NAMALWA (cell line): ENCODE measurements at regions not wholly inside any gene's neighbourhood (a gene's known extent, or its start where the extent isn't known, plus 50 kb on each side); places are given as distances from the start of the nearest gene placed in this dataset.
"Not testable (repeated sequence)": the region's sequence is repeated elsewhere in the genome, so short reads cannot be mapped to it uniquely, and the experiment has no call there.

Source experiments
- DNase-seq: peaks from one replicate; pipeline ENCODE4 v3.0.0-alpha.2; 2015; ENCODE audit warnings: low spot score

DNA sequence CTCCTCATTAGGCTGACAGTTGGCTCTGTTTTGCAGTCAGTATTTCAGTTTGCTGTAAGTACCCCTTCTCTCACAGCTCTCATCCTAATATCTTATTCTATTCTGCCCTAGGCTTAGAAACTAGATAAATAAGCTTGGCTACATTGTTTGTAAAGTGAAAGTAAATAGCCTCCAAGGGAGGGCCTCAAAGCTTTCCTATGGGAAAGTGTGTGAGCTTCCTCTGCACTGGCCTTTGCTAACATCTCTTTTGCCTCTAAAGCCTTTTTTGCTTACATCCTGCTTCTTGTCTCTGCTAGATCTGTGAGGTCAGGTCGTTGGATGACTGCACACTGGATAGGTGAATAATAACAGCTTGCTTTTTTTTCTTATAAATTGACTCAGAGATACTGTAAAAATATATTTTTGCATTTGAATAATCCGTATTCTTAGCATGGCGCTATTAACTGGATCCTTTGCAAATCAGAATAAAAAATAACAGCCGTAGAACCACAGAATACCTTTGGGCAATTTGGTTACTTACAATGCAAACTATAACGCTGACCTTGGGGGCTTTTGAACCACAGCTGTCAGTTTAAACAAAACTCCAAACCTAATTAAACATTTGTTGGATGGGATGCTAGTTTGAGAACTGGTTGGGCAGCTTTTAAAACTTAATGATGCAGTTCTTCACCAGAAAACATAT lies 55.1 kb downstream of the TTC6 start:
- no peak for DNase-seq

DNA sequence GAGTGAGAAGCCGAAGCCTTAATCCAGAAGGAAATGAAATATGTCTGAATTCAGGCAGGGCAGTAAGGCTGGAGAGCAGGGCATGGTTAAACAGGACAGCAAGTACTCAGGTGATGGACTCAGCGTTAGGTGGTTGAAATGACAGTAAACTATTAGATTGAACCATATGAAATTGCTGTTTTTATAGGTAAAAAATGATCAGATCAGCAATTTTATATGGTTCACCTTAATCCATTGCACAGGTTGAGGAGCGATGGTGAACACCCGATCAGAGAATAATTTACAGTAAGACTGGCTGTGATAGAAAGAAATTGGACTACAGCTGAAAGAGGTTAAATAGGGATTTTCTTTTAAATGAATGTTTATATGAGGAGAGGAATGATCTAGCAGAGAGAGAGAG lies 56.6 kb downstream of the TTC6 start:
- no peak for DNase-seq

DNA sequence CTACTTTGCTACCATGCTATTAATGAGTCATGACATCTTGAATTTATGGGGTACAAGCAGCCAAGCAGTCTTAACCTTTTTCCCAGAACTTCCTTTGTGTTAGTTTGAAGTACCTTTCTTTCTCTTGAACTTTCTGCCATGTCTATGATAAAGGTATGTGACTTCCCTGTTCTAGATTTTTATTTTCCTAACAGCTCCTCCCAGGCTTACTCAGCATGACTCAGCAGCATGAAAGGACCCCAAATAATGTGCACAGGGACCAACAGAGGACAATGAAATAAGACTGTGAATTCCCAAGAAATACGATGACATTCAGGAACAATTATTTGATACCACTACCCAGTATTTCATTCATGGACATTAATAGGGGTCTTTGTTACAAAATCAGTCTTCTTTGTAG lies 60.0 kb downstream of the TTC6 start:
- no peak for DNase-seq

DNA sequence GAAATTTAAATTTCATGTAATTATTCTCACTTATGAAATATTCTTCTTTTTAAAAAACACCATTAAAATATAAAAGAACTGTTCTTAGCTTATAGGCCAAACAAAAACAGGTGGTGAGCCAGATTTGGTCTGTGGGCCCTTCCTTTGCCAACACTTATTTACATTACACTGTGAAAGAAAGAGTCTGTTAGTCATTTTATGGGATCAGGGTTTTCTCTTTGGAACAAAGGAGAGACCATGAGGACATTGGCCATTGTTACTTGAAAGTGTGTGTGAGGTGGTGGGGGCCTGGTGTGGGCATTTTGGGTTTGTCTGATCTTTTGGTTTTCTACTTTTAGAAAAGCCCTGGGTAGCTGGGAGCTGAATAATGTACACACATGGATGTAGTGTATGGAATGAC lies 62.7 kb downstream of the TTC6 start:
- DNase-seq, result no peak

DNA sequence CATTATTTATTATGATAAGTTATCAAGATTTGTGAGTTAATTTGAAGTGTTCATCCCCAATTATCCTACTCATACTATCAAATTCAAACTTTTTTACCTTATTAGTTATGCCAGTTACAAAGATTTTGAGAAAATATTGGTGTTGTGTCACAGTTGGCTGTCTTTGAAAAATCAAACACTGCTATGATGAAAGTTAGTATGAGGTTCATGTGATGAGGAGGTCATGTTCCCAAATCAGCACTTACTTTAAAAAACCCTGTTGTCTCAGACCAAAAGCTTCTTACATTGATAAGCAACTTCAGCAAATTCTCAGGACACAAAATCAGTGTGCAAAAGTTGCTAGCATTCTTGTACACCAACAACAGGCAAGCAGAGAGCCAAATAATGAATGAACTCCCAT lies 68.1 kb downstream of the TTC6 start:
- DNase-seq, result no peak

DNA sequence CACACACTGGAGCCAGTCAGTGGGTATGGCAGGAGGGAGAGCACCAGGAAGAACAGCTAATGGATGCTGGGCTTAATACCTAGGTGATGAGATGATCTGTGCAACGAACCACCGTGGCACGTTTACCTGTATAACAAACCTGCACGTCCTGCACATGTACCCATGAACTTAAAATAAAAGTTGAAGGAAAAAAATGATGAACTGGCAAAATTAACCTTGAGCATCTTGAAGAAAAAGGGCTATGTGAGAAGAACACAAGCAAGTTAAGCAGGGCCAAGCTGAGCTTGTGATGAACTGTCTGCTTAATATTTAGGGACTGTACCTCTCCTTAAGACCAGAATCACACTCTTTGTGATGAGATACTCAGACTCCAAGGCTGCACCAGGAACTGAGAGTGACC lies 70.0 kb downstream of the TTC6 start:
- DNase-seq, result no peak

DNA sequence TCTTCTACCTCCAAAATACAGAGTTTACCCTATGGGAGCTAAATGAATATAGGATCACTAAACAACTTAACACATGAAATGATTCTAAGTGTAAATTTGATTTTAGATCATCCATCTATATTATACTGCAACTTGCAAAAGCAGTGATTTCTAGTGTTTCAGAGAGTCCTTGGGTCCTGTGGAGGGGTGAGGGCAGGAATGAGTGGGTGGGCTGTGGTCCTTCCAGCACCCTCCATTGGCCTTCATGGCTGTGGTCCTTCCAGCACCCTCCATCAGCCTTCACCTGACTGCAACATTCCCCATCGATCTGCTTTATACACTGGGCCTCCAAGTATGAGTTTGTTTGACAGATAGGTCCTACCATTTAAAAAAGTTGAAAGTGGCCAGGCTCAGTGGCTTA lies 70.5 kb downstream of the TTC6 start:
- no peak for DNase-seq

DNA sequence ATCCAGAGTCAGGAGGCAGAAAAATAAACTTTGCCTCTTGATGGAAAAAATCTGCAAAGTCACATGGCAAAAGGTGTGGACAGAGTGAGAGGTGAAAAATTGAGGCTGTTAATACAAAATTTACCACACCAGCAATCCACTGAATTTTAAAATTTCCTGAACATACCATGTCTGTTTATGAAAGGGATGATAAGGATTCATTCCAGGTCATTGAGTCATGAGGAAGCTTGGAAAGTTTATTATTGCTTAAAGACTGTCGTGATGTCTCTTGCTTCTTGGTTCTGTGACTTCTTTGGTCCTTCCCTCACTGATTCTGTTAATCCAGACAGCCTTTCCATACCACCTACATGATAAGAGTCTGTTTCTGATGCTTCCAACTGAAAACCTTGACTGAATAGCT lies 73.2 kb downstream of the TTC6 start:
- DNase-seq, result no peak

DNA sequence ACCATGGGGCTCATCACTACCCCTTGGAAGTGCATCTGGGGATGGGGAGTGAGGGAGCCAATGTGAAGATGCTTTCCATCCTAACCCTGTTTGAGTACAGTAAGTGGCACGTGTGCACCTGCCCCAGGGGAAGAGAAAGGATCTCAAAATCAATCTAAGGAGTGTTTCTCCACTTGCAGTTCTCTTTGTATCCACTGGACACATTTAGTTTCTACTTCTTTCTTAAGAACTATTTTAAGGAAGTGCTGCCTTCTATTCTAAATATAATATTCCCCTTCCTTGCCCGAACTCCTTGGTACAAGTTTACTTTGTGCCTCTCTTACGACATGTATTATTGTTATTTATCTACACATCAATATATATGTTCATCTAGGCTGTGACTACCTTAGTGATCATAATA lies 73.8 kb downstream of the TTC6 start:
- DNase-seq, result no peak

DNA sequence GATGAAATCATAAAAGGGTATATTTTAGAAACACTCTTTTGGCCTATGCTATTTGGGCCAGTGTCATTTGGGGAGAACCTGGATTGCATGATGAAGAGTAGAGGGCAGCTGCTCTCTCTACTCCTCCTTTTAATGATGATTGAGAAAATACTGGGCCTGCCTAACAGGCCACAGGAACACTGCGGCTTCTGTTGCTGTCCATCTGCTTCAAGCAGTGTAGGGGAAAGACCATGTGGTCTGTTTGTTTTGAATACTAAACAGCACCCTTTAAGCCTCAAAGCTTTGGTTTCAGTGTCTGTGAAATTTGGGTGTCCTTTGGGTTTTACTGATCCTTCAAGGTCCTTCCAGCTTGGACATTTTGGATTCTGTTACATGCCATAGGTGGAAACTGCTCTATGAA lies 78.0 kb downstream of the TTC6 start:
- DNase-seq, result no peak

DNA sequence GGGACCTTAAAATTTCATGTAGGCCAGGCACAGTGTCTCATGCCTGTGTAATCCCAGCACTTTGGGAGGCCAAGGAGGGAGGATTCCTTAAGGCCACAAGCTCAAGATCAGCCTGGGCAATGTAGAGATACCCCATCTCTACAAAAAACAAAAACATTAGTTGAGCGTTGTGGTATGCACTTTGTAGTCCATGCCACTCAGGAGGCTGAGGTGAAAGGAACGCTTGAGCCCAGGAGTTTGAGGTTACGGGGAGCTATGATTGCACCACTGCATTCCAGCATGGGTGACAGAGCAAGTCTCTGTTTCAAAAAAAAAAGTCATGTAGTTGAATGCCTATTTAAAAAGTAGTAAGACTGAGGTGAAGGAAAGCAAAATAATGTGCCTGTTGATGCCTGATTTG lies 83.5 kb downstream of the TTC6 start:
- DNase-seq, result no peak

DNA sequence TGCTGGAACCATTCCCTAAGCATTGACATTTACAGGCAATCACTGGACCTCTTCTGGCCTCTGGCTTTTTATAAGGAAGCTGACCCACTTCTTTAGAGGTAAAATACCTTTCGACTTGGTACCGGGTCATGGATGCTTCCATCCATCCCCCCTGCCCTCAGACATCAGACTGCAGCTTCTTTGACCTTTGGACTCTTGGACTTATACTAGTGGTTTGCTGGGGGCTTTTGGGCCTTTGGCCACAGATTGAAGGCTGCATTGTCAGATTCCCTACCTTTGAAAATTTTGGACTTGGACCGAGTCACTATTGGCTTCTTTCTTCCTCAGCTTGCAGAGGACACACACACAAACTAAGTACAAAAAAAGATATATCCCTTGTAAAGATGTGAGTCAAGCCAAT lies 86.1 kb downstream of the TTC6 start:
- DNase-seq, result no peak

DNA sequence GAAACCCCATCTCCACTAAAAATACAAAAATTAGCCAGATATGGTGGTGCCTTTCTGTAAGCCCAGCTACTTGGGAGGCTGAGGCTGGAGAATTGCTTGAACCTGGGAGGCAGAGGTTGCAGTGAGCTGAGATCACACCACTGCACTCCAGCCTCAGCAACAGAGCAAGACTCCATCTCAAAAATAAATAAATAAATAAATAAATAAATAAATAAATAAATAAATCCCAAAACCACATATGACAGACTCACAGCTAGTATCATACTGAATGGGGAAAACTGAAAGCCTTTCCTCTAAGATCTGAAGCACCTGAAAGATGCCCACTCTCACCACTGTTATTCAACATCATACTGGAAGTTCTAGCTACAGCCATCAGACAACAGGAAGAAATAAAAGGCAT lies 97.3 kb downstream of the TTC6 start:
- DNase-seq, result not testable (repeated sequence)

DNA sequence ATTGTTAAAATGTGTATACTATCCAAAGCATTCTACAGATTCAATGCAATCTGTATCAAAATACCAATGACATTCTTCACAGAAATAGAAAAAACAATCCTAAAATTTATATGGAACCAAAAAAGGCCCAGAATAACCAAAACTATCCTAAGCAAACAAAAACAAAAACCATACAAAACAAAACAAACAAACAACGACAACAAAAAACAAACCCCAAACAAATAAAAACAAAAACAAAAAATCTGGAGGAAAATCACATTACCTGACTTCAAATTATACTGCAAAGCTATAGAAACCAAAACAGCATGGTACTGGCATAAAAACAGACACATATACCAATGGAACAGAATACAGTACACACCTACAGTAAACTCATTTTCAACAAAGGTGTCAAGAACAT lies 98.0 kb downstream of the TTC6 start:
- not testable (repeated sequence) for DNase-seq

DNA sequence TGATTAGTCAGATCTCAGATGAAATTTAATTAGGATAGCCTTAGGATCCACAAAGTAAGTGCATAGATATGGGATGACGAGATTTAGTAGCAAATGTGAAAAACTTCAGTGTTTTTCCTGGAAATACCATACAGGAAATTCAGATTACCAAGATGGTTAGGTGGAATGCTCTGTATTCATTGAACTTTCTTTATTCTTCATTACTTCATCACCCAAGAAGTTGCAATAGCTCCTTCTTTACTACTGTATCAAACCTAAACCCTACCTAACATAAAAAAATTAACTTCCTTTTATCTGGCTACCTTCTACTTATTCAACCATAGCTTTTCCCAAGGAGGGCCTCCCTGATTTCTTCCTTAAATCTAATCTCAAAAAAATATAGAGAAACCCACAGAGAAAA lies 100.4 kb downstream of the TTC6 start:
- no peak for DNase-seq

DNA sequence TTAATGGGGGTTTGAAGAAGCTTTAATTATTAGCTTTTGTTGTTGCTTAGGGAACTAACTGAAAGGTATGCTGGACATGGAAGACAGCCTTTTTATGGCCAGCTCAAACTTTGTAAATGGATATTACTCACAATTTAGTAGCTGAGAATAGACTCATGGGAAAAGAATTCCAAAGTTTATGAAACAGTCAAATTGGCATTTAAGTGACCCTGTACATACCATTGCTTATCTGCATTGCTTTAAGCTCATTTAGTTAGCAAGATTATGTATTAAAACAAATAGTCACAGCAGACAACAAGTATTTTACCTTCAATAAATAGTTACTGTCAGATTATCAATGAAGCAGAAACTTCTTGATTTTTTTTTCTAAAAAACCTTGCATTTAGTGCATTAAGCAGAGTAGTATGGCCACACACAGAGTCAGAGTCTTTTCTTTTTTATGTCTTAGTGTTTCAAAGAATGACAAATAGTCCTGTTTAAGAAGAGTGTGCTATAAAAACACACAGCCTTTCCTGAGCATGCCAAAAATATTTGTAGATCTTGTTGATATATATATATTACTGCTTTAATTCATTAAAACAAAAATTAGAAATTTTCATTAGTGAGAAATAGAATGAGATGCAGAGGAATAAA lies 102.2 kb downstream of the TTC6 start:
- DNase-seq, result no peak

DNA sequence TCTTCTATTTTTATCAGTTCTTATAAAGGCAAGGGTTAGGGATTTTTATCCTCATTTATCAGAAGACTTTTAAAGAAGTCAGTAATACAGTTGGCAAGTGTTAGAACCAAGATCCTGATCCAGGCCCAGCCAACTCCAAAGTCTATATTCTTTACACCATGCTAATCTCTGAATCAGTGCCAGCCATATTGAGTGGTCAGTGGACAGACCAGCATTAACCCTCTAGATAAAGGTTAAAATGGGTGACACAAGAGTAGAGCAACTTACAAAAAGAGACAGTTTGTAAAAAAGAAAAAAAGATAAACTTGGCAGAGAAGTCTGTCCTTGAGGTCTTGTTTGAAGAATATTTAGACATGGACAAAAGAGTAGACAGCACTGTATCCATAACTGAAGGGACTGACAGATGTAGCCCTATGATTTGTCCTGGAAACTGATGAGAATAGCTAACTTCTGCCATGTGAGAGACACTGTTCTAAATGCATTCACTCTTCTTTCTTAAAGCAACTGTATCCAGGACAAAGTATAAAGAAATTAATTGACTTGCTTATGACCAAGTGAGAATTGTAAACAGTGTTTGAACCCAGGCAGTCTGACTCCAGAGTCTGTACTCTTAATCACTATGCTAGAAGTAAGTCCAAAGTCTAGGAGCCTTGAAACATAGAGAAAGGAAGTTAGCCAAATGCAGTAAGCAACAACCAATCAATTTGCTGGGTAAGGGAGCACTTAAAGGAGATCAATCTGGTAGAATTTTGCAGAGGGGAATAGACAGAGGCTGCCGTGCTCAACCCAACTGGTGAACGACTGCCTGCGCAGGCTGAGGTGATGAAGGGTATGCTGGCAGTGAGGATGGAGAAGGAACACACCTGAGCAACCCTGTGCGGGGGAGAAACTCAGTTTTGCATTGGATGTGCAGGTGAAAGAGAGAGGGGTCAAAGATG lies 103.7 kb downstream of the TTC6 start:
- DNase-seq, result no peak

DNA sequence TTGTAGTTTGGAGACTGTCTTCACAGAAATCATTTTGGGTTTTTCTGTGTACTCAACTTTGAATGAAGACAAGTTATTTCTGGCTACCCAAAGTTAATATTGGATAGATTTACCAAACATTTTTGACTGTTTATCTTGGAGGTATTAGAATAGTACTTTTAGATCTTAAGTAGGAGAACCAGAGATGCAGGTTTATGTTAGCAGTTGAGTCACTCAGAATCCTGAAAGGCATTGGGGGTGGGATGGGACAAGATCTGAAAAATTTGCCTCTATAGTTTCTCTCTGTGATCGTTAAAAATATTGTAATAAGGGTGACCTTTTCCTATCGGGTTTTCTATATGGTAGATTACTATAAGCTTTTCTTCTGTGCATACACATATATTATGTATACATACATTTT lies 112.3 kb downstream of the TTC6 start:
- DNase-seq, result no peak

DNA sequence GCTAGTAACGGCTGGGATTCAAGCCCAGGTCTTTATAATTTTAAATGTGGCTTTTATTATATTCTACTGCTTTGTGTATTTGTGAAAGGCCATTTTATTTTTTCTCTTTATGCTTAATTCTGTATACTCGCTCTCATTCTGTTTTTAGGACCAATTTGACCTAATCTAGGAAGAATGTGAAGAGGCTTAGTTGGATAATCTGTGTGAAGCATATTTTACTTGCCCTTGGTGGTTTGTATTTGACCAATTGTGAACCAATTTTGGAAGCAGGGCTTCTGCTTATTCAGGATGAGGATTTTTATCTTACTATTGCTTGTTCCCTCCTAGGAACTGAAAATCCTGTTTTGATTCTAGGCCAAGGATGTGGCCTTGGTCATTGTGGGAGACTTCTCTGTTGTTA lies 113.1 kb downstream of the TTC6 start:
- DNase-seq, result no peak

DNA sequence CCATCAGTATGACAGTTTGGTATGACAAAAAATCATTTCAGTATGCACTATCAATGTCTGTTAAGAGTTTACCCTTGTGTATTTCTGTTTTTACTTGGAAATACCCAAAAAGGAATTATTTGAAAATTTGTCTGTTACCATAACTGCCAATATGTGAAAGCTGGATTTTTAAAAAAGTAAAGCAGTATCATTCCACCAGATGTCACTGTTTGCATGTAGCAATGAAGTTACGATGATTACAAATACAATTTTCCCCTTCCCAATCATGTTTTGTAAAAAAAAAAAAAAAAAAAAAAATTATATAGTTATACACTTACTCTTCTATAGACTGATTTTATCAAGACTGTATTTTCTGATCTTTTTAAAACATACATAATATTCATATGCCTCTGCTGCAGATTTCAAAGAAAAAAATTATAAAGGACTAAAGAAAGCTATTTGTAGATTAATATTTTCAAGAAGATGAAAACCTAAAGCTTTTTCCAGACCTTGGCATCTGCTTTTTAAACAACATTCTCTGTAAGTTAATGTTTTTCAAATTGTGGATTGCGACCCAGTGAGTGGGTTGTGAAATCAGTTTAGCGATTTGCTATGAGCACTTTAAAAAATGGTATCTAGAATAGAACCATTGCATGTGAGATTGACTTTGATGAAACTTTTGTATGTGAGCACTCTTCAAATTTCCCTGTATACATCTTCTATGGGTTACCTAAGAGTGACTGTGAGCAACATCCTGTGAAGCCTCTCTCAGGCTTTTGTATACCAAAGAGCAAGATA lies 114.2 kb downstream of the TTC6 start:
- no peak for DNase-seq

DNA sequence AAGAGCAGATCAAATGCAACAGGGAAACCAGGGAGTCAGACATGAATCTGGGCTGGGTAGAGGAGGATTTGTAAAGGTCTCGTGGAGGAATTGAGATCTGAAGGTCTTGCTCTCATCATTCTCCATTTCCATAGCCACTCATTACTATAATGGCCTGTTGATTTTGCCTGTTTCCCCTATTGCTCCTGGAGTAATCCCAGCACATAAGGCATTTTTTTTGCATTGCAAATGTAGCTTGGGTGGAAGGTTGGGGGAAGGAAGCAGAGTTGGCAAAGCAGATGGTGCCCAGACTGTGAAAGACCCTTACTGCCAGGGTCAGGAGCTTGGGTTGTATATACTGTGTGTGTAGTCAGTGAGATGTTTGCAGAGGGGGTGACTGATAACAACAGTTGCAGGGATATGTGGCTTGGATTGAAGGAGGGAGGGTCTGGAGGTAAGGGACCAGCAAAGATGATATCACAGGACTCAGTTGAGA lies 116.0 kb downstream of the TTC6 start:
- DNase-seq, result no peak

DNA sequence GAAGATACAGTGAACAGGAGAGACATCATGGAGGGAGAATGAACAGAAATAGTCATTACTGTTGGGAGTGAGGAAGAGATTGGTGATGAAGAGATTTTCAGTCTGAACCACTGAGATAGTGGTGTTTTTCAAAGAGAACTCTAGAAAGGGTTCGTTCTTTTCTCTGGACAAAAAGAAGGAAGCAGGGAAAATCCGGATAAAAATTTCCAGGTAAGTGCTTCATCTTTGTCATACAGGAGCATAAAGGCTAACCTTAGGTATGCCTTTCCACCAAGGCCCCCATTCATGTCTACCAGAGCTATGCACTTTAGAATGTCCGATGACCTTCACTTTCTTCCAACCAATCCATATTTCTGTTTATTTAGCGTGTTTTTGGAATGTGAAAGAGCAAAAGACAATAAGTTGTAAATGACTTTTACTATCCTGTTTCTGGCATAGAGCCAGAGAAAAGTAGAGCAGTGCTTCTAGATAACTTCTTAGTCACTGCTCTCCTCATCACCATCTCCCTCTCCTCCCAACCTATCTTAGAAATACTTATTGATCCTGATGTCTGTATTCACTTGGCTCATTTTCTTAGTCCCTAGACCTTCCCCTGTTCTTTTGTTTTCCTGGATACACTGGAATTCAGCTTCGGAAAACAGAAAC lies 116.5 kb downstream of the TTC6 start:
- no peak for DNase-seq
